GM18519 (cell line): ENCODE measurements at regions not wholly inside any gene's neighbourhood (a gene's known extent, or its start where the extent isn't known, plus 50 kb on each side); places are given as distances from the start of the nearest gene placed in this dataset.

Experiments used
- ATAC-seq: cut with Tn5 transposase; IDR thresholded peaks from one replicate; pipeline ENCODE4 v1.9.1; 2021; ENCODE audit warnings: mild to moderate bottlenecking, moderate library complexity; ENCODE audit not compliant: unreplicated experiment, low FRiP score

- no peak for ATAC-seq
Observed at GRCh38 chr4:58564695-58565475, 1454.7 kb upstream of the IGFBP7 start.

- no peak for ATAC-seq
Observed at GRCh38 chr4:58561170-58561569, 1451.0 kb upstream of the IGFBP7 start.

GRCh38 chr4:58560736-58561135, 1450.6 kb upstream of the IGFBP7 start:
- ATAC-seq, result no peak

- ATAC-seq, result no peak
Observed at GRCh38 chr4:58553679-58554078, 1443.5 kb upstream of the IGFBP7 start.

GRCh38 chr4:58553031-58553430, 1442.8 kb upstream of the IGFBP7 start:
- no peak for ATAC-seq

GRCh38 chr4:58551676-58552075, 1441.5 kb upstream of the IGFBP7 start:
- ATAC-seq, result no peak

- ATAC-seq, result no peak
Observed at GRCh38 chr4:58543465-58543864, 1433.3 kb upstream of the IGFBP7 start.

GRCh38 chr4:58541926-58542325, 1431.7 kb upstream of the IGFBP7 start:
- no peak for ATAC-seq

- no peak for ATAC-seq
Observed at GRCh38 chr4:58522765-58523382, 1412.7 kb upstream of the IGFBP7 start.

- ATAC-seq, result no peak
Observed at GRCh38 chr4:58515226-58515625, 1405.0 kb upstream of the IGFBP7 start.

- no peak for ATAC-seq
Observed at GRCh38 chr4:58514299-58514698, 1404.1 kb upstream of the IGFBP7 start.

GRCh38 chr4:58510652-58511051, 1400.5 kb upstream of the IGFBP7 start:
- ATAC-seq, result no peak

GRCh38 chr4:58507079-58507478, 1396.9 kb upstream of the IGFBP7 start:
- ATAC-seq, result no peak

GRCh38 chr4:58502839-58503238, 1392.7 kb upstream of the IGFBP7 start:
- ATAC-seq, result no peak

- no peak for ATAC-seq
Observed at GRCh38 chr4:58499182-58499581, 1389.0 kb upstream of the IGFBP7 start.

GRCh38 chr4:58491620-58492019, 1381.4 kb upstream of the IGFBP7 start:
- no peak for ATAC-seq

GRCh38 chr4:58477950-58478349, 1367.8 kb upstream of the IGFBP7 start:
- no peak for ATAC-seq

GRCh38 chr4:58477513-58477912, 1367.3 kb upstream of the IGFBP7 start:
- no peak for ATAC-seq

GRCh38 chr4:58475097-58475496, 1364.9 kb upstream of the IGFBP7 start:
- ATAC-seq, result no peak

- ATAC-seq, result no peak
Observed at GRCh38 chr4:58465031-58465430, 1354.8 kb upstream of the IGFBP7 start.

- ATAC-seq, result no peak
Observed at GRCh38 chr4:58456727-58457384, 1346.7 kb upstream of the IGFBP7 start.

- ATAC-seq, result no peak
Observed at GRCh38 chr4:58453956-58454355, 1343.8 kb upstream of the IGFBP7 start.
